ENCODE measurements at regions not wholly inside any gene's neighbourhood (a gene's known extent, or its start where the extent isn't known, plus 50 kb on each side); places are given as distances from the start of the nearest gene placed in this dataset.

DNA sequence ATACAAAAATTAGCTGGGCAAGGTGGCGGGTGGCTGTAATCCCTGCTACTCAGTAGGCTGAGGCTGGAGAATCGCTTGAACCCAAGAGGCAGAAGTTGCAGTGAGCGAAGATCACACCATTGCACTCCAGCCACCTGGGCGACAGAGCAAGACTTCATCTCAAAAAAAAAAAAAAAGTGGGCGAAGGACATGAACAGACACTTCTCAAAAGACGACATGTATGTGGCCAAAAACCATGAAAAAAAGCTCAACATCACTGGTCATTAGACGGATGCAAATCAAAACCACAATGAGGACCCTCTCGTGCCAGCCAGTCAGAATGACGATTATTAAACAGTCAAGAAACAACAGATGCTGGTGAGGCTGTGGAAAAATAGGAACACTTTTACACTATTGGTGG lies 344.9 kb upstream of the JARID2 start:
- TF ChIP-seq, protein P1, sequence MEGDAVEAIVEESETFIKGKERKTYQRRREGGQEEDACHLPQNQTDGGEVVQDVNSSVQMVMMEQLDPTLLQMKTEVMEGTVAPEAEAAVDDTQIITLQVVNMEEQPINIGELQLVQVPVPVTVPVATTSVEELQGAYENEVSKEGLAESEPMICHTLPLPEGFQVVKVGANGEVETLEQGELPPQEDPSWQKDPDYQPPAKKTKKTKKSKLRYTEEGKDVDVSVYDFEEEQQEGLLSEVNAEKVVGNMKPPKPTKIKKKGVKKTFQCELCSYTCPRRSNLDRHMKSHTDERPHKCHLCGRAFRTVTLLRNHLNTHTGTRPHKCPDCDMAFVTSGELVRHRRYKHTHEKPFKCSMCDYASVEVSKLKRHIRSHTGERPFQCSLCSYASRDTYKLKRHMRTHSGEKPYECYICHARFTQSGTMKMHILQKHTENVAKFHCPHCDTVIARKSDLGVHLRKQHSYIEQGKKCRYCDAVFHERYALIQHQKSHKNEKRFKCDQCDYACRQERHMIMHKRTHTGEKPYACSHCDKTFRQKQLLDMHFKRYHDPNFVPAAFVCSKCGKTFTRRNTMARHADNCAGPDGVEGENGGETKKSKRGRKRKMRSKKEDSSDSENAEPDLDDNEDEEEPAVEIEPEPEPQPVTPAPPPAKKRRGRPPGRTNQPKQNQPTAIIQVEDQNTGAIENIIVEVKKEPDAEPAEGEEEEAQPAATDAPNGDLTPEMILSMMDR (IDR thresholded peaks at IDR 0.05; ENCODE audit: insufficient read depth, low read length) = no peak
- TF ChIP-seq, protein P2, sequence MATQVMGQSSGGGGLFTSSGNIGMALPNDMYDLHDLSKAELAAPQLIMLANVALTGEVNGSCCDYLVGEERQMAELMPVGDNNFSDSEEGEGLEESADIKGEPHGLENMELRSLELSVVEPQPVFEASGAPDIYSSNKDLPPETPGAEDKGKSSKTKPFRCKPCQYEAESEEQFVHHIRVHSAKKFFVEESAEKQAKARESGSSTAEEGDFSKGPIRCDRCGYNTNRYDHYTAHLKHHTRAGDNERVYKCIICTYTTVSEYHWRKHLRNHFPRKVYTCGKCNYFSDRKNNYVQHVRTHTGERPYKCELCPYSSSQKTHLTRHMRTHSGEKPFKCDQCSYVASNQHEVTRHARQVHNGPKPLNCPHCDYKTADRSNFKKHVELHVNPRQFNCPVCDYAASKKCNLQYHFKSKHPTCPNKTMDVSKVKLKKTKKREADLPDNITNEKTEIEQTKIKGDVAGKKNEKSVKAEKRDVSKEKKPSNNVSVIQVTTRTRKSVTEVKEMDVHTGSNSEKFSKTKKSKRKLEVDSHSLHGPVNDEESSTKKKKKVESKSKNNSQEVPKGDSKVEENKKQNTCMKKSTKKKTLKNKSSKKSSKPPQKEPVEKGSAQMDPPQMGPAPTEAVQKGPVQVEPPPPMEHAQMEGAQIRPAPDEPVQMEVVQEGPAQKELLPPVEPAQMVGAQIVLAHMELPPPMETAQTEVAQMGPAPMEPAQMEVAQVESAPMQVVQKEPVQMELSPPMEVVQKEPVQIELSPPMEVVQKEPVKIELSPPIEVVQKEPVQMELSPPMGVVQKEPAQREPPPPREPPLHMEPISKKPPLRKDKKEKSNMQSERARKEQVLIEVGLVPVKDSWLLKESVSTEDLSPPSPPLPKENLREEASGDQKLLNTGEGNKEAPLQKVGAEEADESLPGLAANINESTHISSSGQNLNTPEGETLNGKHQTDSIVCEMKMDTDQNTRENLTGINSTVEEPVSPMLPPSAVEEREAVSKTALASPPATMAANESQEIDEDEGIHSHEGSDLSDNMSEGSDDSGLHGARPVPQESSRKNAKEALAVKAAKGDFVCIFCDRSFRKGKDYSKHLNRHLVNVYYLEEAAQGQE (IDR thresholded peaks at IDR 0.05; ENCODE audit: insufficient replicate concordance, low read depth) = no peak

All from HL-60 (cell line).